GM12891 (cell line): ENCODE measurements at regions not wholly inside any gene's neighbourhood (a gene's known extent, or its start where the extent isn't known, plus 50 kb on each side); places are given as distances from the start of the nearest gene placed in this dataset.

Experiments used
- PAX5 ChIP-seq: IDR thresholded peaks from 2 replicates; pipeline ENCODE4 v1.6.1; 2011; ENCODE audit warnings: low read length, moderate library complexity, mild to moderate bottlenecking; ENCODE audit not compliant: insufficient read depth, severe bottlenecking
- POLR2A ChIP-seq: IDR thresholded peaks from 2 replicates; pipeline ENCODE4 v1.6.1; 2011; ENCODE audit warnings: low read depth, low read length, control low read depth
- POLR2AphosphoS5 ChIP-seq: IDR thresholded peaks from 2 replicates; pipeline ENCODE4 v1.6.1; 2011; ENCODE audit warnings: low read depth, low read length, control low read depth
- POU2F2 ChIP-seq: IDR thresholded peaks from 2 replicates; pipeline ENCODE4 v1.6.1; 2011; ENCODE audit warnings: low read depth, mild to moderate bottlenecking, control low read depth, low read length, moderate library complexity
- SPI1 ChIP-seq: IDR thresholded peaks from 2 replicates; pipeline ENCODE4 v1.6.1; 2011; ENCODE audit warnings: low read depth, low read length, control low read depth
- TAF1 ChIP-seq: IDR thresholded peaks from 2 replicates; pipeline ENCODE4 v1.6.1; 2011; ENCODE audit warnings: low read depth, low read length, control low read depth

GRCh38 chr4:19319607-19320006 lies 932.1 kb upstream of the SLIT2 start:
- TF ChIP-seq POLR2A (no peak), POLR2AphosphoS5 (no peak), POU2F2 (no peak), SPI1 (no peak), TAF1 (no peak), PAX5 (no peak)
